ENCODE measurements at regions not wholly inside any gene's neighbourhood (a gene's known extent, or its start where the extent isn't known, plus 50 kb on each side); places are given as distances from the start of the nearest gene placed in this dataset.

- TF ChIP-seq KDM4A (IDR thresholded peaks at IDR 0.05; ENCODE audit: low read depth, low read length, severe bottlenecking) = no peak
- TF ChIP-seq MAFK (IDR thresholded peaks at IDR 0.05; ENCODE audit: low read depth, low read length) = no peak
- TF ChIP-seq E2F6 (IDR thresholded peaks at IDR 0.05) = no peak
Observed at GRCh38 chr13:48817166-48817802, 158.4 kb upstream of the FNDC3A start (continued).
